GM12878 (cell line): ENCODE measurements at regions not wholly inside any gene's neighbourhood (a gene's known extent, or its start where the extent isn't known, plus 50 kb on each side); places are given as distances from the start of the nearest gene placed in this dataset.

Source experiments
- CHD1 ChIP-seq: IDR thresholded peaks from 2 replicates; pipeline ENCODE4 v1.6.1; 2012; ENCODE audit warnings: low read depth, low read length, improper control_type of control experiment
- JUNB ChIP-seq: IDR thresholded peaks from 2 replicates; pipeline ENCODE4 v1.6.1; 2016; ENCODE audit warnings: antibody characterized with exemption, mild to moderate bottlenecking
- KDM1A ChIP-seq: fragments of 200-600 bp; sonication (generic); IDR thresholded peaks from 2 replicates; pipeline ENCODE4 v1.6.1; 2016; ENCODE audit warnings: borderline replicate concordance
- KLF5 ChIP-seq: fragments of 450-650 bp; IDR thresholded peaks from 2 replicates; pipeline ENCODE4 v1.6.1; 2014; ENCODE audit warnings: mild to moderate bottlenecking; ENCODE audit not compliant: partially characterized antibody
- MTA2 ChIP-seq: fragments of 450-650 bp; IDR thresholded peaks from 2 replicates; pipeline ENCODE4 v1.6.1; 2016; ENCODE audit warnings: low read depth, mild to moderate bottlenecking, moderate library complexity
- NFYB ChIP-seq: IDR thresholded peaks from 2 replicates; pipeline ENCODE4 v1.6.1; 2011; ENCODE audit warnings: low read depth, mild to moderate bottlenecking, low read length, improper control_type of control experiment, moderate library complexity; ENCODE audit not compliant: insufficient read depth
- POU2F2 ChIP-seq: IDR thresholded peaks from 3 replicates; pipeline ENCODE4 v1.6.1; 2011; ENCODE audit warnings: low read depth, mild to moderate bottlenecking, low read length, borderline replicate concordance
- SUPT20H ChIP-seq: IDR thresholded peaks from 2 replicates; pipeline ENCODE4 v1.6.1; 2011; ENCODE audit warnings: low read depth, mild to moderate bottlenecking, low read length, moderate library complexity, borderline replicate concordance; ENCODE audit not compliant: control insufficient read depth
- ZBED1 ChIP-seq: IDR thresholded peaks from 2 replicates; pipeline ENCODE4 v1.6.1; 2016; ENCODE audit warnings: borderline replicate concordance
- TF ChIP-seq, protein P1 (sequence below): fragments of 450-650 bp; IDR thresholded peaks from 2 replicates; pipeline ENCODE4 v1.6.1; 2017; ENCODE audit warnings: low read depth, mild to moderate bottlenecking, moderate library complexity
- TF ChIP-seq, protein P2 (sequence below): fragments of 450-650 bp; IDR thresholded peaks from 2 replicates; pipeline ENCODE4 v1.6.1; 2017; ENCODE audit warnings: mild to moderate bottlenecking, moderate library complexity

DNA sequence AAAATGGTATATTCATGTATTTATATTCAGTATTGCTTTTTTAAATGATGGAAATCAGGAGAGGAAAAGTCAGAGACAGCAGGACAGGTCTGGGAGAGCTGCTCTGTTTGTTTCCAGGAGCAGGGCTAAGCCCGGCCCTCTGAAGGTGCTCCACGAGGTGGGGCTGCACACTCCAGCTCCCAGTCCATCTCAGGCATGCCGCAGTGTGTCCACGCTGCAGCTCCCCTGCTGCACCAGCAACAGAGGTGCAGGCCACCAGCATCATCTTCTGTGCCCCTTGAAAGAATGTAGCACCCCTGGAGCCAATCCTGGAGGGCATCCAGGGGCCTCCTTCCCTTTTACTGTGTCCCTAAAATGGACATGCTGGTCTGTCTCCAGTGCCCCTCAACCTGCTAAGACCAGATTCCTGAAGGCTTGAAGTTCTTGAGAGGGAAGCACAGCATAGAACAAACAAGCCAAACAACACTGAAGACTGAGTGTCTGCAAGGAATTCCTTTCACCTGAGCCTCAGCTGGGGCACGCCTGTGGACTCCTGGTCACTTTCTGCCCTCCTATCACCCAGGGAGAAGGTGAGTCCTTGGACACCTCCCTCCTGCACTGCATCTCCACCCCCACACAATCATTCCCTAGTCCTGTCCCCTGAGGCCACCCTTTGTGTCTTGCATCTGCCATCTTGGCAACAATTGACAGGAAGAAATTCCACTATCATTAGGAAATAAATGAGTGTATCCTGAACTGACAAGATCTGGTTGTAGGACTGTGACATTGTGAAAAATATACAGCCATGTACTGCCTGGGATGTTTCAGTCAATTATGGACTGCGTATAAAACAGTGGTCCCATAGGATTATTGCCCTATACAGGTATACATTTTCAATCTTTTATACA is 100.5 kb downstream of the CXCL12 start (continued):
- TF ChIP-seq, protein P1, sequence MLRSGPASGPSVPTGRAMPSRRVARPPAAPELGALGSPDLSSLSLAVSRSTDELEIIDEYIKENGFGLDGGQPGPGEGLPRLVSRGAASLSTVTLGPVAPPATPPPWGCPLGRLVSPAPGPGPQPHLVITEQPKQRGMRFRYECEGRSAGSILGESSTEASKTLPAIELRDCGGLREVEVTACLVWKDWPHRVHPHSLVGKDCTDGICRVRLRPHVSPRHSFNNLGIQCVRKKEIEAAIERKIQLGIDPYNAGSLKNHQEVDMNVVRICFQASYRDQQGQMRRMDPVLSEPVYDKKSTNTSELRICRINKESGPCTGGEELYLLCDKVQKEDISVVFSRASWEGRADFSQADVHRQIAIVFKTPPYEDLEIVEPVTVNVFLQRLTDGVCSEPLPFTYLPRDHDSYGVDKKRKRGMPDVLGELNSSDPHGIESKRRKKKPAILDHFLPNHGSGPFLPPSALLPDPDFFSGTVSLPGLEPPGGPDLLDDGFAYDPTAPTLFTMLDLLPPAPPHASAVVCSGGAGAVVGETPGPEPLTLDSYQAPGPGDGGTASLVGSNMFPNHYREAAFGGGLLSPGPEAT, result no peak
- TF ChIP-seq POU2F2 (no peak), KLF5 (no peak), NFYB (no peak), CHD1 (no peak), ZBED1 (no peak), SUPT20H (no peak), KDM1A (no peak), JUNB (no peak), MTA2 (no peak)
- TF ChIP-seq, protein P2, sequence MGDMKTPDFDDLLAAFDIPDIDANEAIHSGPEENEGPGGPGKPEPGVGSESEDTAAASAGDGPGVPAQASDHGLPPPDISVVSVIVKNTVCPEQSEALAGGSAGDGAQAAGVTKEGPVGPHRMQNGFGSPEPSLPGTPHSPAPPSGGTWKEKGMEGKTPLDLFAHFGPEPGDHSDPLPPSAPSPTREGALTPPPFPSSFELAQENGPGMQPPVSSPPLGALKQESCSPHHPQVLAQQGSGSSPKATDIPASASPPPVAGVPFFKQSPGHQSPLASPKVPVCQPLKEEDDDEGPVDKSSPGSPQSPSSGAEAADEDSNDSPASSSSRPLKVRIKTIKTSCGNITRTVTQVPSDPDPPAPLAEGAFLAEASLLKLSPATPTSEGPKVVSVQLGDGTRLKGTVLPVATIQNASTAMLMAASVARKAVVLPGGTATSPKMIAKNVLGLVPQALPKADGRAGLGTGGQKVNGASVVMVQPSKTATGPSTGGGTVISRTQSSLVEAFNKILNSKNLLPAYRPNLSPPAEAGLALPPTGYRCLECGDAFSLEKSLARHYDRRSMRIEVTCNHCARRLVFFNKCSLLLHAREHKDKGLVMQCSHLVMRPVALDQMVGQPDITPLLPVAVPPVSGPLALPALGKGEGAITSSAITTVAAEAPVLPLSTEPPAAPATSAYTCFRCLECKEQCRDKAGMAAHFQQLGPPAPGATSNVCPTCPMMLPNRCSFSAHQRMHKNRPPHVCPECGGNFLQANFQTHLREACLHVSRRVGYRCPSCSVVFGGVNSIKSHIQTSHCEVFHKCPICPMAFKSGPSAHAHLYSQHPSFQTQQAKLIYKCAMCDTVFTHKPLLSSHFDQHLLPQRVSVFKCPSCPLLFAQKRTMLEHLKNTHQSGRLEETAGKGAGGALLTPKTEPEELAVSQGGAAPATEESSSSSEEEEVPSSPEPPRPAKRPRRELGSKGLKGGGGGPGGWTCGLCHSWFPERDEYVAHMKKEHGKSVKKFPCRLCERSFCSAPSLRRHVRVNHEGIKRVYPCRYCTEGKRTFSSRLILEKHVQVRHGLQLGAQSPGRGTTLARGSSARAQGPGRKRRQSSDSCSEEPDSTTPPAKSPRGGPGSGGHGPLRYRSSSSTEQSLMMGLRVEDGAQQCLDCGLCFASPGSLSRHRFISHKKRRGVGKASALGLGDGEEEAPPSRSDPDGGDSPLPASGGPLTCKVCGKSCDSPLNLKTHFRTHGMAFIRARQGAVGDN, result no peak
